Activated CD8-positive, alpha-beta memory T cell treated with anti-CD3 and anti-CD28 coated beads for 4 hours (primary cell): ENCODE measurements at regions not wholly inside any gene's neighbourhood (a gene's known extent, or its start where the extent isn't known, plus 50 kb on each side); places are given as distances from the start of the nearest gene placed in this dataset.

ENCODE experiments used
- DNase-seq, 2 donors: peaks; one replicate each; pipeline ENCODE4 v3.0.0-alpha.2; 2020; ENCODE audit warnings: low read depth in 2 of 2

GRCh38 chr15:91555312-91555711 is 298.2 kb upstream of the SLCO3A1 start:
- no peak for DNase-seq

DNA sequence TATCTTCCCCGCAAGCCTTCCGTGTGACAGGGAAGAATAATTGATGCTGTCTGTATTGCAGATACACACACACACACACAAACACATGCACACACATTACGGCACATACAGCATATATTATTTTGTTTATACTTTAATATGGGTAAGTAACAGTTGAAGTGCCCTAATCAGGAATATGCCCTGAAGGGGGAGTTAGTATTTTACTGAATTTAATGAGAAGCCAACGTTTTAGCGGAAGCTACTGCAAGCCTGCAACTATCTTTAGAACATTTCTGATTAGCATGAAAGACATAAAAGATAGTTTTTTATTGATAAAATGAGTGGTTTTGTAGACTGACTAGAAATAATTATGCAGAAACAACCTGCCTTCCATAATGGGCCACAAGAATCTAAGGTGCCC is 296.6 kb upstream of the SLCO3A1 start:
- no peak for DNase-seq

DNA sequence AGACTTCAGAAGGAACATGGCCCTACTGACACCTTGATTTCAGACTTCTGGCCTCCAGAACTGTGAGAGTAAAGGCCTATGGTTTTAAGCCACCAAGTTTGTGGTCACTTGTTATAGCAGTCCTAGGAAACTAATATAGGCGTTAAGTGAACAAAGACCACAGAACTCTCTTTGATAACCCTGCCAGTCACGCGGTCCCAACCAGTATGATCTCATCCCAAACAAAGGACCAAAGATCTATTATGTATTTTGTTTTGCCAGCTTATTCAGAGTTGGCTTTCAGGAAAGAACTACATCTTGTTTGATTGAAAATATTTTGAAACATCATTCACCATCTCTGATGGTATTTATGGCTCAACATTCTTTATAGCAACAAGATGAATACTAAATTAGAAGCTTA is 294.4 kb upstream of the SLCO3A1 start:
- DNase-seq: no peak

DNA sequence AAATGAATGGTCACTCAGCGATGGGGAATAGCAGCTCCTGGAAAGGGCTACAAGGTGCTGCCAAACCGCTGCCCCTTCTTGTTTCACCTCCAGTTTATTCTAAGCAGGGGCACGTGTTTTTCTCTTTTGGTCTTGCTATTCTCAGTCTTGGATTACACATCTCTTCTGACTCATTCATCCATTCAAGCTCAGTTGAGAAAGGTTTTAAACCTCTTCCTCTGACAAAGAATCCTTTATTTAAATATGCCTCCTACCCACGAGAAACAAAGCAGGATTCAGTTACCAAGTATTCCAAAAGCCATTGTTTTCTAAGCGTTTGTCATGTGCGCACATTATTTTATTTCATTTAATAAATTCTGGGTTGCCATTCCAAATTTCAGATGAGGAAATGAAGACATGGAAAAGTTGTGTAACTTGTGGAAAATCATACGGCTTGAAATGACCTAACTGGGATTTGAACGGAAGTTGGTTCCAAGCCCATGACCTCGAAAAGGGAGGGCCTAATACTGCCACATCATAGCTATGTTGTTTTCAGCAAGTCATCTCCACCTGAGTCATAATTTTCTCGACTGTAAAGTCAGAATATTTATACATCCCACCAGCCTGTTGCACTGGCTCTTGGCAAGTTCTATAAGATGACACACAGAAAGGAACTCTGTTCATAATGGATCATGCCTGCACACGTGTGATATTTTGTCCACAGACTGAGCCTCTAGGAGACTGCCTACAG is 292.0 kb upstream of the SLCO3A1 start:
- DNase-seq: no peak

DNA sequence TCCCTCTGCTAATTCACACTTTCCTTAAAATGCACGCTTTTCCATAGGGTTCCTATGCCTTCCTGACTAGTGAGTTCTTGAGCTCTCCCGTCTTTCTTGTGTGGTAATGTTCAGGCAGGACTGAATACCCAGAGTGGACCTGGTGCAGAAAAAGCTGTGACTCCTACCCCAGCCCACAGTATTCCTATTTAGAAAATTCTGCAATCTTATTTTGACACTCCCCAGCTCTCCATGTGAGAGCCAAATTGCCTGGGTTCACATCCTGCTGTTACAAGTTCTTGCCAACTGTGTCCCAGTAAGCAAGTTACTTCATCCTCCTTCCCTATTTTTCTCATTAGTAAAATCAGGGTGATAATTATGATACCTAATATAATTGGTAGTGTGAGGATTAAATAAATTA is 290.8 kb upstream of the SLCO3A1 start:
- no peak for DNase-seq

DNA sequence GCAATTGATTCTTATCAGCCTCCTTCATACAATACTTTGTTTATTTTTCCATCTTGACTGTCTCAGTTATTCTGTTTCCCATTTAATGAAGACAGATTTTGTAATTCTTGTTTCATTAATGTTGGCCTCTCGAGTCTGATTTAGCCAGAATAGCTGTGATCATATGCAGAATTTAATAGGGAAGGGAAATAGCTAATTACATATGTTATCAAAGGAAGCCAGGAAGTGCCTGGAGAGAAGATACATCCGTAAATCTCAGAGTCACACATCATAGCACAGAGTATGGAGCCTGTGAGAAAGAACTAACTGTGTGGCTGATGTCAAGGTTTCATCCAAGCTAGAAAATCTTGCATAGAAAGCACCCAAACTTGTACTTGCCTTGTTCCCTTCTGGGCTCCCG is 288.9 kb upstream of the SLCO3A1 start:
- DNase-seq: no peak

DNA sequence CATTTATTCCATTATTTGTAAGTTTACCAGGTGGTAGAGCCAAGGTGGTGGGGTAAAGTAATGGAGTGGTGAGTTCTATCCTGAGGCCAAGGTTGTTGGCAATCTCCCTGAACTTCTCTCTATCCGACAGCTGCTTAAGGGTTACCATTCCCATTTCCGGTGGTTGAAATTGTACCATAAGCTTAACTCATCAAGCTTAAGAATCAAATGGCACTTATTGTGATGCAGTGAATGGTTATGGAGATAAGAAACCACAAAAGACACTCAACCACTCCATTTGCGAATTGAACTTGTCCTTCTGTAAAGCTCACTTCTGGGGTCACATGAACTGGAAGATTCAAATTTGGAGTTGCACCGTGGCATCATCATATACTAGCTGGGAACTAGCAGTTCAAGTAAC is 287.4 kb upstream of the SLCO3A1 start:
- DNase-seq: no peak

- no peak for DNase-seq
Measured at GRCh38 chr15:91568036-91568435, 285.5 kb upstream of the SLCO3A1 start.

DNA sequence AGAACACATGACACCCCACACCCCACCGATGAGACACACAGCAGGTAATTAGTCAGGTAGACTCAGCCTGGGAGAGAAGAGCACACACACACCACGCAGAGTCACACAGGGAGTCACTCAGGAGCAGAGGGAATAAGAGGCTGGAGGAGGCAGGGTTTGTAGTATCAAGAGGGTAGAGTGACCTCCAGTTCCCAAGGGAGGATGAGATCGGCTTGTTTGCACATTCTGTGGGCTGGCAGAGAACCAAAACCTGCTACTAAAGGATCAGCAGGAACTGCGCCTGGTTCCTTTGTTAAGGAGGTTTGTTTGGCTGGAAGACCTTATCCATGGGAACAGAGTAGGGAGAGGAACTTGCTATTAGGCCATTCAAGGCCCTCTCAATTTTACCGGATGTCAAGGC is 281.4 kb upstream of the SLCO3A1 start:
- no peak for DNase-seq

GRCh38 chr15:91576096-91576495 is 277.4 kb upstream of the SLCO3A1 start:
- no peak for DNase-seq

DNA sequence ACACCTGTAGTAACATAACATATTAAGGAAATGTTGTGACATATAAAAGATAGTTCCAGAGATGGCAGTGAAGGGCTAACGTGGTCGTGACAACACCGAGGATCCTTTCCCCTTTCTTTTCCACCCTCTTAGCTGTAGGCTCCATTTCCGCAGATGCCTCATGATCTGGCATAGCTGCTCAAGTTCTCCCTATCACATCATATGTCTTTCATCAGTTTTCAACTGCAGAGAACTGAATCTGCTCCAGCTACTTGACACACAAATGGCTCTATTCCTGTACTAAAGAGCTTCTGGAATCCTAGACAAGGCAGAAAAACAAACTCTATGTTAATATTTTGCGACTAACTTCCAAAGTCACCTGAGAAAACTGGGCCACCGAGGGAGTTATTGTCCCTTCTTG is 275.0 kb upstream of the SLCO3A1 start:
- DNase-seq: no peak

DNA sequence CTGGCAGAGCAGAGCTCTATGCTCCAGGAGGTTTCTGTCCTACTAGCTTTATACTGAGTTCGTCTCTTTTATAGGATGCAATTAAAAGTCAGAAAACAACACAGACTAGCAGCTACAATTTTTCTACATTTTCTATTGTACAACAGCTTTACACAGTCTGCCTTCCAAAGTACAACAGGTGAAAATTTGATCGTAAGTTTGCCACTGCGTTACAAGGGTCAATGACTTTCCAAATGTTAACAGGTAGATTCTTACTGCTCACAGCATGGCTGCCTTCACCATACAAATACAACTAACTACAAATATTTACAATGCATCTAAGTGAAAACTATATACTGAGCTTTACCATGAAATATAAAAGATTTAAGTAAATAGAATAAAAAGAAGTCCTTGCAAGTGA is 268.6 kb upstream of the SLCO3A1 start:
- DNase-seq: no peak

- no peak for DNase-seq
Measured at GRCh38 chr15:91586560-91586959, 266.9 kb upstream of the SLCO3A1 start.

DNA sequence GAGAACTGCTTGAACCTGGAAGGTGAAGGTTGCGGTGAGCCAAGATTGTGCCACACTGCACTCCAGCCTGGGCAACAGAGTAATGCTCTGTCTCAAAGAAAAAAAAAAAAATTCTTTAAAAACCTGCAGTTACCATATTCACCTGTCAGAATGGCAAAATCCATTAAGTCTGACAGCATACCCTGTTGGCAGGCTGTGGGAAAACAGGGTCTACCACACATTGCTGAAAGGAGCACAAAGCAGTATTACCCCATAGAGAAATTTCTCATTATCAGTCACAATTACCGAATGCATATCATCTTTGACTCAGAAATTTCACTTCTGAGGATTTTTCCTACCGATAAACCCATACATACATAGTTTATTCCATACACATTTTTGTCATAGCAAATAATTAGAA is 264.1 kb upstream of the SLCO3A1 start:
- DNase-seq: no peak

GRCh38 chr15:91592567-91592966 is 260.9 kb upstream of the SLCO3A1 start:
- no peak for DNase-seq

DNA sequence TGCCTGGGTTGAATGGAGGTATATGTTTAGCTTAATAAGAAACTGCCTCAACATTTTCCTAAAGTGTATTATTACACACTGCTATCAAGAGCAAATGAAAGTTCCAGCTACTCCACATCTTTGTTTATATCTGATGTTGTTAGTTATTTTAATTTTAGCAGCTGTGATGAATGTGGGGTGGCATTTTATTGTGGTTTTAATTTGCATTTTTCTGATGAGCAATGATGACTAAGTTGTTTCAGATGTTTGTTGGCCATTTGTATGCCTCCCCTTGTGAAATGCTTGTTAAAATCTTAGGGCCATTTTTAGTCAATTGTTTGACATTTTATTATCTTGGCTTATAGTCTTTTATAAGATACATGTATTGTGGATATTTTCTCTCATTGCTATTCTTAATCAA is 260.4 kb upstream of the SLCO3A1 start:
- DNase-seq: no peak

- no peak for DNase-seq
Measured at GRCh38 chr15:91593653-91594052, 259.9 kb upstream of the SLCO3A1 start.

DNA sequence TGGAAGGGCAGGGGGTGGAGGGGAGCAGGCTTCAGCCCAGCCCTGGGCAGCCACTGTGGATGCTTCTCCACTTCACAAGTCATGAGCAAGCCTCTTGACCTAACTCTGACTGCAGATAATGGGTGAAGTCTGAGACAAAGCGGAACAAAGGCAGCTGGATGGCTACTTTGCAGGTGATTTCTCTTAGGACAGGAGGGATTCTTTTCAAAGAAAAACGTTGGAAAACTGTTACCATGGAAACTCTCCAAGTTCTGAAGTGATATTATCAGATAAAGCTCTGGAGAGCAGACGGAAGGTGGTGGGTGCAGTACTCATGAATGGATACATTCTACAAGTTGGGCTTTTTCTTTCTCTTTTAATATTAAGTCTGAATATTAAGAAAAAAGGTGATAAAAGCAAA is 254.2 kb upstream of the SLCO3A1 start:
- no peak for DNase-seq

DNA sequence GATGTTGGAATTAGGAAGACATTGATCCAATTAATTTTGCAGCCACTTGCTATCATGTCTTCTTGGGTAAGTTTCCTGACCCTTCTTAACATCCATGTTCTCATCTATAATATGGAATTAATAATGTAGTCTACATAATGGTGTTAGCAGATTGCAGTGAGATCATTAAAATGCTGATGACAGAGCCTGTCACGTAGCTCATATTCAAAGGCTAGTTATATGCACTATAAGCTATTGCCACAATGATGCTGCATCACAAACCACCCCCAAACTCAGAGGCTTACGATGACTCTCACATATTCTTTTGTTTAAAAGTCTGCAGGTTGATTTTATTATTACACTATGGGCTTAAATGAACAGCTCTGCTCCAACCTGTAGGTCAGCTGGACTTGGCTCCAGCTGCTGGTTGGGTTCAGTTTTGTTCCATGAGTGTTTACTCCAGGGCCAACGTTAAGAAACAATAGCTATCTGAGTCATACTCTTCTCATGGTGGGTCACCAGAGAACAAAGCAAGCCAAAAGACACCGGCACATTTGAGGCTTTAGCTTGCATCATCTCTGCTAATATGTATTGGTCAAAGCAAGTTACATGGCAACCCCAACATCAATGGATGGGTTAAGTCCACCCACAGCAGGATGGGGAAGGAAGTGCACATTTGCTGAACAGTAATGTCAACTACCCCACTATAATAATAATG is 250.0 kb upstream of the SLCO3A1 start:
- DNase-seq: no peak

DNA sequence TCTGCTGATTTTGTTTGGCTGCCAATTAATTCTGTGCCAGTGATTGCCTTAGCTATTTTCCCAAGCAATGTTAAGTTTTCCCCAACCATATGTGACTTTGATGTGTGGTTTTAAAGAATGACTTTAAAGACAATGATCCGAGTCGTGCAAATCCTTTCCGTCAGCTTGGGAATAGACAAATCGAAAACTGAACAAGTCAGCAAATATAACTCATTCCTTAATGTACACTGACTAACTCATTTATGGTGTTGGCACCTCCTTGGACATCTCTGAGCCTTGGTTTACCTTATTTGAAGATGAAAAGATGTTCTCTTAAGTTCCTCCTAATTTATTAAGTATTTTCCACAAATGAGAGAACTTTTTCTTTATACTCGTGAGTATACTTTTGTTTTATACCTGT is 249.4 kb upstream of the SLCO3A1 start:
- DNase-seq: no peak

GRCh38 chr15:91605576-91605975 is 247.9 kb upstream of the SLCO3A1 start:
- no peak for DNase-seq

- DNase-seq: no peak
Measured at GRCh38 chr15:91609231-91609630, 244.3 kb upstream of the SLCO3A1 start.

GRCh38 chr15:91609966-91610365 is 243.5 kb upstream of the SLCO3A1 start:
- no peak for DNase-seq
